Neural progenitor cell (in vitro differentiated cells): ENCODE measurements at regions not wholly inside any gene's neighbourhood (a gene's known extent, or its start where the extent isn't known, plus 50 kb on each side); places are given as distances from the start of the nearest gene placed in this dataset.

ENCODE experiments used
- EZH2phosphoT487 ChIP-seq: fragments of 200-600 bp; sonication (generic); IDR thresholded peaks from 2 replicates; pipeline ENCODE4 v1.6.1; 2017; ENCODE audit warnings: antibody characterized with exemption
- TF ChIP-seq, protein P1 (sequence below): fragments of 200-600 bp; sonication (generic); IDR thresholded peaks from 2 replicates; pipeline ENCODE4 v1.5.1; 2017; ENCODE audit warnings: antibody characterized with exemption, mild to moderate bottlenecking

DNA sequence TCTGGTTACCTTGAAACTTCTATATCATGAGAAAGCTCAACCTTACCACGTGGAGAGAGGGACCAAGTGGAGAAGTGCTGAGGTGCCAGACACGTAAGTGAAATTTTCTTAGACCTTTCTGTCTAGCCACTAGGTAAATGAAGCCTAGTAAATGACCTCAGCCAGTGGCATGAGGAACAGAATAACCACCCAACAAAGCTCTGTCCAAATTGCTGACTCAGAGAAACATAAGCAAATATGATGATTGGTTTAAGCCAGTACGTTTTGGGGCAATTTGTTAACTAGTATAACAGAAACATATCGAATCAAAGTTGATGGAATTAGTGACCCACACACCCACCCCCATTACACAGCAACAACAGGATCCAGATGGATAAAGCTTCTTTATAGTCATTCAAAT, 75.2 kb upstream of the MAX start:
- TF ChIP-seq, protein P1, sequence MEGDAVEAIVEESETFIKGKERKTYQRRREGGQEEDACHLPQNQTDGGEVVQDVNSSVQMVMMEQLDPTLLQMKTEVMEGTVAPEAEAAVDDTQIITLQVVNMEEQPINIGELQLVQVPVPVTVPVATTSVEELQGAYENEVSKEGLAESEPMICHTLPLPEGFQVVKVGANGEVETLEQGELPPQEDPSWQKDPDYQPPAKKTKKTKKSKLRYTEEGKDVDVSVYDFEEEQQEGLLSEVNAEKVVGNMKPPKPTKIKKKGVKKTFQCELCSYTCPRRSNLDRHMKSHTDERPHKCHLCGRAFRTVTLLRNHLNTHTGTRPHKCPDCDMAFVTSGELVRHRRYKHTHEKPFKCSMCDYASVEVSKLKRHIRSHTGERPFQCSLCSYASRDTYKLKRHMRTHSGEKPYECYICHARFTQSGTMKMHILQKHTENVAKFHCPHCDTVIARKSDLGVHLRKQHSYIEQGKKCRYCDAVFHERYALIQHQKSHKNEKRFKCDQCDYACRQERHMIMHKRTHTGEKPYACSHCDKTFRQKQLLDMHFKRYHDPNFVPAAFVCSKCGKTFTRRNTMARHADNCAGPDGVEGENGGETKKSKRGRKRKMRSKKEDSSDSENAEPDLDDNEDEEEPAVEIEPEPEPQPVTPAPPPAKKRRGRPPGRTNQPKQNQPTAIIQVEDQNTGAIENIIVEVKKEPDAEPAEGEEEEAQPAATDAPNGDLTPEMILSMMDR = no peak
- no peak for TF ChIP-seq EZH2phosphoT487
